OCI-LY1 (cell line): ENCODE measurements at regions not wholly inside any gene's neighbourhood (a gene's known extent, or its start where the extent isn't known, plus 50 kb on each side); places are given as distances from the start of the nearest gene placed in this dataset.

Experiments
- CTCF ChIP-seq: fragments of 200-600 bp; sonication (generic), shearing (Covaris generic); IDR thresholded peaks from 2 replicates; pipeline ENCODE4 v1.5.1; 2017; ENCODE audit warnings: mild to moderate bottlenecking, antibody characterized with exemption, low read length, moderate library complexity, mixed read lengths
- EZH2 ChIP-seq: fragments of 200-600 bp; sonication (generic), shearing (Covaris generic); IDR thresholded peaks from 2 replicates; pipeline ENCODE4 v1.8.0; 2017; ENCODE audit warnings: borderline replicate concordance, mixed run types, mild to moderate bottlenecking, antibody characterized with exemption, low read length, moderate library complexity, mixed read lengths

- TF ChIP-seq CTCF (no peak), EZH2 (no peak)
Observed at GRCh38 chr2:180907731-180908130, 72.7 kb upstream of the UBE2E3 start.
